ENCODE measurements at regions not wholly inside any gene's neighbourhood (a gene's known extent, or its start where the extent isn't known, plus 50 kb on each side); places are given as distances from the start of the nearest gene placed in this dataset.
"Not testable (repeated sequence)": the region's sequence is repeated elsewhere in the genome, so short reads cannot be mapped to it uniquely, and the experiment has no call there.

DNA sequence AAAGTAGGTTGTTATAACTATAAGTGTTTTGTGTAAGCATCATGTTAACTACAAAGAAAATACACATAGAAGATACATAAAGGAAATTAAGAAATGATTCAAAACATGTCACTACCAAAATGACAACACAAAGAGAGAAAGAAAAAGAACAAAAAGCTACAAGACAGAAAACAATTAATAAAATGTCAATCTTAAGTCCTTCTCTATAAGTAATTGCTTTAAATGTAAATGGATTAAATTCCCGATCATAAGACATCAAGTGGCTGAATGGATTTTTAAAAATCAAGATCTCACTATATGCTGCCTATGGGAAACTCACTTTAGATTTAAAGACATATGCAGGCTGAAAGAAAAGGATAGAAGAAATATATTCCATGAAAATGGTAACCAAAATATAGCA, 232.3 kb upstream of the NFIA start:
- DNase-seq (ENCODE audit: low spot score): no peak

- DNase-seq (ENCODE audit: low spot score): no peak
Observed at GRCh38 chr1:60849401-60849800, 233.0 kb upstream of the NFIA start.

DNA sequence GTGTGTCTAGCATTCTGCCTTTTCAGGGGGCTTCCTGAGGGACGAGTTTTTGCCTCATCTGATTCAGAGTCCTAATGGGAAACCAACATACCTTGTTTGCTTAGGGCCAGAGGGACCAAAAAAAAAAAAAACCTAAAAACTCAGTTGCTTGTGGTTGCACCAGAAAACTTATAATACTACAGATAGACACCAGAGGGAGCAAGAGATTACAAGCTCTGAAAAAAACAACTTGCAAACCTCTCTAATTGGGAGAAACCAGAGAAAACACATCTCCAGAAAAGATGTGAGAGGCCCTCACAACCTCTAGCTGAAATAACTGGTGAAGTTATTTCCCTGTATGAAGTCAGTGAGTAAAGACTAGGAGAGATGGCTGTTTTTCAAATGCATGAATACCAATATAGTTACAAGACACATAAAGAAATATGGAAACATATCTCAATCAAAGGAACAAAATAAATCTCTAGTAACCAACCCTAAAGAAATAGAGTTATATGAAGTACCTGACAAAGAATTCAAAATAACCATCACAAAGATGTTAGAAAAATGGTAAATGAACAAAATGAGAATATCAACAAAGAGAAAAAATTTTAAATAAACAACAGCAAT, 233.7 kb upstream of the NFIA start:
- no peak for DNase-seq (ENCODE audit: low spot score)

- DNase-seq (ENCODE audit: low spot score): no peak
Observed at GRCh38 chr1:60847855-60848582, 234.3 kb upstream of the NFIA start.

- no peak for DNase-seq (ENCODE audit: low spot score)
Observed at GRCh38 chr1:60847391-60847790, 235.0 kb upstream of the NFIA start.

DNA sequence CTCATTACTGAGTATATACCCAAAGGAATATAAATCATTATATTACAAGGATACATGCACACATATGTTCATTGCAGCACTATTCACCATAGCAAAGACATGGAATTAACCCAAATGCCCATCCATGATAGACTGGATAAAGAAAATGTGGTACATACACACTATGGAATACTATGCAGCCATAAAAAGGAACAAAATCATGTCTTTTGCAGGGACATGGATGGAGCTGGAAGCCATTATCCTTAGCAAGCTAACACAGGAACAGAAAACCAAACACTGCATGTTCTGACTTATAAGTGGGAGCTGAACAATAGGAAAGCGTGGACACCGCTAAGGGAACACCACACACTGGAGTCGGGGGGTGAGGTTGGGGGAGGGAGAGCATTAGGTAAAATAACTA, 236.7 kb upstream of the NFIA start:
- not testable (repeated sequence) for DNase-seq (ENCODE audit: low spot score)

DNA sequence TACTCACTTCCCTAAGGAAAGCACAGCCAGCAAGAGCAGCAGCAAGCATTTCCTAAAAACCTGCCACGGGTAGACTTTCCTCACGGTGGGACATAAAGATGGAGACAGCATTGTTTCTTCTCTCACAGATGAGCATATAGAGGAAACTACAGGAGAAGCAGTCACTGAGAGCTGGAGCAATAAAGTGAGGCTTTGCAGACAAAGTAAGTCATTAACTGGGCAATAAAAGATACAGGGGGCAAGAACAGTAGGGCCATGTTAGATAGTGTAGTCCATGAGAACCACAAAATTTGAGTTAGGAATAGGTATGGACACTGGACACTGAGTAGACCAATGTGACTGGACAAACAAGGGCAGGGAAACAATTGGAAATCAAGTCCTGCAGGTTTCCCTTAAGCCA, 240.1 kb upstream of the NFIA start:
- no peak for DNase-seq (ENCODE audit: low spot score)

GRCh38 chr1:60841116-60842046, 241.0 kb upstream of the NFIA start:
- no peak for DNase-seq (ENCODE audit: low spot score)

GRCh38 chr1:60840476-60840875, 241.9 kb upstream of the NFIA start:
- not testable (repeated sequence) for DNase-seq (ENCODE audit: low spot score)

- DNase-seq (ENCODE audit: low spot score): no peak
Observed at GRCh38 chr1:60835649-60836048, 246.7 kb upstream of the NFIA start.

GRCh38 chr1:60833173-60833572, 249.2 kb upstream of the NFIA start:
- no peak for DNase-seq (ENCODE audit: low spot score)

DNA sequence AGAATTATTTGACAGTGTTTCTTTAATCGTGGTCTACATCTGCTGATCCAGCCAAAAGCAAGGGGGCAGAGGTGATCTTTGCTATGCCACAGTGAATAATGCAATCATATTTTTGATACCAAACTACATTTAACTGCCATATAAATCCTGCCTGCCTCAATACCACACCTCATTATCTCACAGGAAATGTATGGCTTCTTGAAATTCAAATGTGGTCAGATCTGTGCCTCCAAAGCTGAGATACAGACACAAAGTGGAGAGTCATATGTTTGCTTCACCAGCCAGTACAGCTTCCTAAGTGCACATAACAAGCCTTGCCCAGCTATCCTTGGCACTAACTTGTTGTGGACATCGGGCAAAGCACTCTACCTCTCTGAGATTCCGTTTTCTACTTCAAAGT, 250.0 kb upstream of the NFIA start:
- DNase-seq (ENCODE audit: low spot score): no peak

DNA sequence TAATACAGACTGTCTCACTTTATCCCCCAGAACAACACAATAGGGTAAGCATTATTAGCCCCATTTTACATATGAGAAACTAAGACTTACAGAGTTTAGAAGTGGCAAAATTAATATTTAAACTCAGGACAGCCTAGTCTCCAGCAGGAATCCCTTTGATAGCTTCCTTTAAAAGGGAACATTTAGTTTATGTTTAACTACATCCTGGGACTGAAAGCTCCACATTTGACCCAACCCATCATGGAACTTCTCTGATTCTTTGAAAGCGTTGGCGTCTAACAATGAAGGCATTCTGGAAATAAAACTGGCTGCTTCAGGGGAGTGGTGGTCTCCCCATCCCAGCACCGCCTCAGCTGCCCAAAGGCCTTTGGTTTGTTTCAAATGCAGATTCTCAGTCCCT, 250.6 kb upstream of the NFIA start:
- no peak for DNase-seq (ENCODE audit: low spot score)

DNA sequence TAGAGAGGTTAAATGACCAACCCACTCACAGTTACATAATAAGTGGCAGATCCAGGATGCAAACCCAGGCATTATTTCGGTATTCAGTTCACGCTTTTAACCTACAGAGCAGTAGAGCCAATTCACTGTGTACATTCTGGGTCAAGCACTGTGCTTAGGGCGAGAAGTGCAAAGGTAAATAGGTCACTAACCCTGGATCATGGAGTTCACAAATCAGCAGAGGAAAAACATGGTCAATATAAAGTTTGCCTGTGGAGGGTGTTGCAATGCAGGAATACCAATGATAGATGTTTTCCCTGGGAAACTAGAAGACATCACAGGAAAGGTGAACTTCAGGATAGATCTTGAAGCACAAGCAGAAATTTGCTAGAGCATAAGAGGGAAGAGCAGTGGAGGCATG, 253.4 kb upstream of the NFIA start:
- no peak for DNase-seq (ENCODE audit: low spot score)

- DNase-seq (ENCODE audit: low spot score): no peak
Observed at GRCh38 chr1:60826320-60827094, 255.9 kb upstream of the NFIA start.

- no peak for DNase-seq (ENCODE audit: low spot score)
Observed at GRCh38 chr1:60825593-60825992, 256.8 kb upstream of the NFIA start.

DNA sequence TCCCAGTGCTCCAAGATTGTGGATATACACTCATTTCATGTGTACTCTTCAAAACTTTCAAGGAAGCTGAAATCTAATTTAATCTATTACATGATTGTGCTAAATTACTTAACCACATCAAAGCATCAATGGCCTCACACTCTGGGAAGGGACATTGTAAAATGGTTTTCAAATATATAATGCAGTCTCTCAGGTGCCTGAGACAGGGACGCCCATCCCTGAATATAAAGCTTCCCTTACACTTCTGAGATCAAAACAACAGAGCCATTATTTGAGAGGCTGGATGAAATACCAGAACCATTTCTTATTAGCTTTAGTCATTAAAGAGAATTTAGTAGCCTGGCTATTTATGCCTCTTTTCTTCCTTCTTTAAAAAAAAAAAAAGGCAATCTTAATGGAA, 259.2 kb upstream of the NFIA start:
- DNase-seq (ENCODE audit: low spot score): no peak

DNA sequence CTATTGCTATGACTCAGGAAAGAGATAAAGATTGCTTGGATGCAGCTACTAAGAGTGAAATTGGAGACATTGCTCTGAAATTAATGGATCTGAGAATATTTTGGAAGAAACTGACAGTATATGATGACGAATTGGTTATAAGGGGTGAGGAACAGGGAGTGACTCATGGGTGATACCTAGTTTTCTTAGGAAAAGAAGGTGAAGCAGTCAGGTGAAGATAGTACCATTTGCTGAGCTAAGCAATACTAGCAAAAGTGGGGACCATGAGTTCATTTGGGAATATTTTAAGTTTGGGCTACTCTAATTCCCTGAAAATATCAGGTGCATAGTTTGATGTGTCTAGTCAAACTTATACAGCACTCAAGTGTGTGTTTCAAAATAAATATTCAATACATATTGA, 260.1 kb upstream of the NFIA start:
- no peak for DNase-seq (ENCODE audit: low spot score)

DNA sequence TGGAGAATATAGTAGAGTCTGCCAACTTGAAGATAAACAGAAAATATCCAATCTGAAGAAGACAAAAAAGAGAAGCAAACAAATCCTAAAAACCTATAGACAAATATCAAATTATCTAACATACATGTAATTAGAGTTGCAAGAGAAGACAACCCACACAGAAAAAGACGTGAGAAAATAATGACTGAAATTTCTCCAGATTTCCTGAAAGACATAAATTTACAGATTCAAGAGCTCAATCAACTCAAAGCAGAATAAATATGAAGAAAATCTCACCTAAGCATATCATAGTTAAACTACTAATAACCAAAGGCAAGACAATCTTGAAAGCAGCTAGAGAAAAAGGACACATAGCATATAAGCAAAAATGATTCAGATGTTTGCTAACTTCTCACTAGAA, 261.2 kb upstream of the NFIA start:
- DNase-seq (ENCODE audit: low spot score): no peak

GRCh38 chr1:60818969-60819701, 263.2 kb upstream of the NFIA start:
- DNase-seq (ENCODE audit: low spot score): no peak

- no peak for DNase-seq (ENCODE audit: low spot score)
Observed at GRCh38 chr1:60813071-60813470, 269.3 kb upstream of the NFIA start.
